Fibroblast of lung (primary cell): ENCODE measurements at regions not wholly inside any gene's neighbourhood (a gene's known extent, or its start where the extent isn't known, plus 50 kb on each side); places are given as distances from the start of the nearest gene placed in this dataset.
A peak's percentile ranks its signal among the peaks of the same experiment; 100 is the strongest.

Experiments
- DNase-seq, 2 donors: peaks; one replicate each; pipeline versions ENCODE4 v3.0.0 to v3.0.0-alpha.2; 2010; ENCODE audit warnings: low read depth in 2 of 2
- H2AFZ ChIP-seq: 2 replicates; pipeline ENCODE4 v1.5.1; 2012; ENCODE audit warnings: low read length, control low read depth, inconsistent platforms
- H3K27ac ChIP-seq: 2 replicates; pipeline ENCODE4 v1.5.1; 2011; ENCODE audit warnings: low read length, control low read depth; ENCODE audit not compliant: insufficient read depth
- H3K27me3 ChIP-seq: 2 replicates; pipeline ENCODE4 v1.5.1; 2011; ENCODE audit warnings: mild to moderate bottlenecking, low read length; ENCODE audit not compliant: control insufficient read depth, insufficient read depth
- H3K36me3 ChIP-seq: 2 replicates; pipeline ENCODE4 v1.5.1; 2011; ENCODE audit warnings: low read length; ENCODE audit not compliant: control insufficient read depth, insufficient read depth
- H3K4me1 ChIP-seq: 2 replicates; pipeline ENCODE4 v1.5.1; 2011; ENCODE audit warnings: low read length; ENCODE audit not compliant: control insufficient read depth, insufficient read depth; ENCODE audit errors: extremely low read depth
- H3K4me2 ChIP-seq: 2 replicates; pipeline ENCODE4 v1.5.1; 2011; ENCODE audit warnings: low read length, control low read depth; ENCODE audit not compliant: insufficient read depth; ENCODE audit errors: extremely low read depth
- H3K4me3 ChIP-seq, 4 experiments: fragments of 200-600 bp in 1 of 4; sonication (generic) in 1 of 4; replicated peaks in 1 of 4; 2 replicates each; pipeline ENCODE4 v1.5.1; 2011 to 2016; ENCODE audit warnings: low read length in 4 of 4, low read depth in 3 of 4, mild to moderate bottlenecking in 3 of 4, control low read depth in 2 of 4, inconsistent platforms in 1 of 4, mixed read lengths in 1 of 4; ENCODE audit not compliant: insufficient read depth in 1 of 4; ENCODE audit errors: control extremely low read depth in 1 of 4
- H3K79me2 ChIP-seq: 2 replicates; pipeline ENCODE4 v1.5.1; 2012; ENCODE audit warnings: mild to moderate bottlenecking, low read length, inconsistent platforms; ENCODE audit not compliant: control insufficient read depth, insufficient read depth
- H3K9ac ChIP-seq: 2 replicates; pipeline ENCODE4 v1.5.1; 2011; ENCODE audit warnings: mild to moderate bottlenecking, low read length, control low read depth; ENCODE audit not compliant: insufficient read depth
- H3K9me3 ChIP-seq: 2 replicates; pipeline ENCODE4 v1.5.1; 2012; ENCODE audit warnings: low read depth, low read length; ENCODE audit not compliant: control insufficient read depth, insufficient read depth
- H4K20me1 ChIP-seq: 2 replicates; pipeline ENCODE4 v1.5.1; 2011; ENCODE audit warnings: low read length; ENCODE audit not compliant: control insufficient read depth, insufficient read depth; ENCODE audit errors: extremely low read depth
- EZH2 ChIP-seq: IDR thresholded peaks from 2 replicates; pipeline ENCODE4 v1.5.1; 2012; ENCODE audit warnings: low read length, control low read depth, mild to moderate bottlenecking; ENCODE audit errors: missing control alignments
- TF ChIP-seq, protein P1 (sequence below), 2 donors: IDR thresholded peaks in 1 of 2; conservative IDR thresholded peaks in 1 of 2; 1 replicate in 1 of 2; 2 replicates in 1 of 2; pipeline ENCODE4 v1.5.1; 2011 to 2012; ENCODE audit warnings: low read length in 2 of 2, control low read depth in 1 of 2, inconsistent platforms in 1 of 2, low read depth in 1 of 2, mild to moderate bottlenecking in 1 of 2

DNA sequence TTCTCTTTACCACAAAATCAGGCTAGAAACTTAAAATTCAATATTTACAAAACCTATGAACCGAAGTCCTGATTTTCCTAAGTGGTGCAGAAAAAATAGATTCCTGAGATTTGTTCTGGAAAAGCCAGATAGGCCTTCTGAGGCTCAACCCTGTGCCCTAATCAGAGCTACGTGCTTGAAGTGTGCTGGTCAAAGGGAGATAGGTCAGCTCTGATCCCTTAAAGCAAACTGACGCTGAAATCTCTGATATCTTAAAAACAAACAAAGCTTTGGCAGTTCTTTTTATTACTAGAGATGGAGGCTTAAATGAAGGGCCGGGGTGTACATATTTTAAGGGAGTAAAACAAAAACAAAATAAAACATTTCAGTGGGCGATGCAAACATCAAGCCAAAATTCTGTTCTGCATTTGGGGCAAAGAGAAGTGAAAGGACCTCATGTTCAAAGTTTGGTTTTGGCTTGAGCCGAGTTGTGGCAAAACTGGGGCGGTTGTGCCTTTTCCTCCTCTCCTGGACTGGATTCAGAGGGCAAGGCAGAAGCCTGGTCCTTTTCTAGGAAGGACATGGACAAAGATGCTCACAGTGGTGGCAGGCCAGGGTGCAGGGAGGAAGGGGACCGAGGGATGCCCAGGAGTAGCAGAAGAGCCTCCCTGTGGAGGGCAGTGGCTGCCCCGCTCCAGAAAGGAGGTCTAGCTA, 295.0 kb downstream of the CDCA7 start:
- H2AFZ ChIP-seq, result peak overlapping the region; percentile 66
- peak in 1 of 2 donors; percentile 64 for DNase-seq
- no peaks in the 10 kb centered on the region for H3K9me3 ChIP-seq
- no peaks in the 10 kb centered on the region for H4K20me1 ChIP-seq
- H3K9ac ChIP-seq, result no peak overlapping the region
- H3K79me2 ChIP-seq, result no peaks in the 10 kb centered on the region
- H3K27ac ChIP-seq, result no peak overlapping the region
- H3K27me3 ChIP-seq, result no peaks in the 10 kb centered on the region
- H3K4me3 ChIP-seq, result no peak overlapping the region
- H3K4me1 ChIP-seq, result peaks cover 8% of the 10 kb centered on the region
- H3K4me2 ChIP-seq, result peak overlapping the region; percentile 56
- TF ChIP-seq, protein P1, sequence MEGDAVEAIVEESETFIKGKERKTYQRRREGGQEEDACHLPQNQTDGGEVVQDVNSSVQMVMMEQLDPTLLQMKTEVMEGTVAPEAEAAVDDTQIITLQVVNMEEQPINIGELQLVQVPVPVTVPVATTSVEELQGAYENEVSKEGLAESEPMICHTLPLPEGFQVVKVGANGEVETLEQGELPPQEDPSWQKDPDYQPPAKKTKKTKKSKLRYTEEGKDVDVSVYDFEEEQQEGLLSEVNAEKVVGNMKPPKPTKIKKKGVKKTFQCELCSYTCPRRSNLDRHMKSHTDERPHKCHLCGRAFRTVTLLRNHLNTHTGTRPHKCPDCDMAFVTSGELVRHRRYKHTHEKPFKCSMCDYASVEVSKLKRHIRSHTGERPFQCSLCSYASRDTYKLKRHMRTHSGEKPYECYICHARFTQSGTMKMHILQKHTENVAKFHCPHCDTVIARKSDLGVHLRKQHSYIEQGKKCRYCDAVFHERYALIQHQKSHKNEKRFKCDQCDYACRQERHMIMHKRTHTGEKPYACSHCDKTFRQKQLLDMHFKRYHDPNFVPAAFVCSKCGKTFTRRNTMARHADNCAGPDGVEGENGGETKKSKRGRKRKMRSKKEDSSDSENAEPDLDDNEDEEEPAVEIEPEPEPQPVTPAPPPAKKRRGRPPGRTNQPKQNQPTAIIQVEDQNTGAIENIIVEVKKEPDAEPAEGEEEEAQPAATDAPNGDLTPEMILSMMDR (conservative IDR thresholded peaks at IDR 0.05 in 1 of 2, IDR thresholded peaks at IDR 0.05 in 1 of 2; ENCODE audit: low read depth in 1 of 2, low read length in 2 of 2), result no peak
- no peak for TF ChIP-seq EZH2
- H3K36me3 ChIP-seq, result no peaks in the 10 kb centered on the region

- Histone ChIP-seq H4K20me1 (no peaks in the 10 kb centered on the region), H3K4me3 (no peak overlapping the region), H3K36me3 (no peaks in the 10 kb centered on the region), H3K9me3 (no peaks in the 10 kb centered on the region), H3K9ac (no peak overlapping the region), H2AFZ (no peak overlapping the region), H3K4me1 (peaks cover 7% of the 10 kb centered on the region), H3K27ac (peak overlapping the region; percentile 75), H3K27me3 (no peaks in the 10 kb centered on the region), H3K4me2 (no peak overlapping the region), H3K79me2 (no peaks in the 10 kb centered on the region)
- no peak for DNase-seq
- TF ChIP-seq, protein P1 (conservative IDR thresholded peaks at IDR 0.05 in 1 of 2, IDR thresholded peaks at IDR 0.05 in 1 of 2; ENCODE audit: low read depth in 1 of 2, low read length in 2 of 2), result no peak
- TF ChIP-seq EZH2, result no peak
These were observed 297.2 kb downstream of the CDCA7 start for GRCh38 chr2:173651891-173652290.

DNA sequence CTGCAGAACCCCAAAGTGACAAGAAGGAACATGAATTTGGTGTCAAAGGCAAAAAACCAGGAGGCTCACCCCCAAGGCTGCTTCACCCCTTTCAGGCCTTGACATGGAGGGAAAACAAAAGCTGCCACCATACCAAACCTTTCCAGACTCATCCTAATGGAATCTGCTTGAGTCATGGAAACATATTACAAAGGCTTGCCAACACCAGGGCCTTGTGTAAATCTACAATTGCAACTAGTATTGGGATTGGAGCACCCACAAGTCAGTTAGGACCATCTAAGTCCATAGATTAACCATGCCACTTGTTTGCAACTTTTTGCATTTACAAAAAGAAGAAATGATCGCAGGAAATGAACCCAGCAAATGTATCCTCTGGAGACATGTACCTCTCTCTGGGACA, 297.6 kb downstream of the CDCA7 start:
- no peak overlapping the region for H3K9ac ChIP-seq
- peak overlapping the region; percentile 75 for H3K27ac ChIP-seq
- H4K20me1 ChIP-seq, result no peaks in the 10 kb centered on the region
- H2AFZ ChIP-seq, result no peak overlapping the region
- TF ChIP-seq, protein P1 (conservative IDR thresholded peaks at IDR 0.05 in 1 of 2, IDR thresholded peaks at IDR 0.05 in 1 of 2; ENCODE audit: low read depth in 1 of 2, low read length in 2 of 2), result no peak
- no peak for TF ChIP-seq EZH2
- no peaks in the 10 kb centered on the region for H3K27me3 ChIP-seq
- no peaks in the 10 kb centered on the region for H3K36me3 ChIP-seq
- no peaks in the 10 kb centered on the region for H3K9me3 ChIP-seq
- DNase-seq, result peak; percentile 97 to 98
- H3K79me2 ChIP-seq, result no peaks in the 10 kb centered on the region
- H3K4me3 ChIP-seq, result no peak overlapping the region
- H3K4me2 ChIP-seq, result no peak overlapping the region
- H3K4me1 ChIP-seq, result peaks cover 7% of the 10 kb centered on the region
